Retinal pigment epithelial cell (primary cell): ENCODE measurements at regions not wholly inside any gene's neighbourhood (a gene's known extent, or its start where the extent isn't known, plus 50 kb on each side); places are given as distances from the start of the nearest gene placed in this dataset.
"Not testable (repeated sequence)": the region's sequence is repeated elsewhere in the genome, so short reads cannot be mapped to it uniquely, and the experiment has no call there.

Source experiments
- DNase-seq: peaks from one replicate; pipeline ENCODE4 v3.0.0-alpha.2; 2010; ENCODE audit warnings: low read depth
- H3K4me3 ChIP-seq: 2 replicates; pipeline ENCODE4 v1.5.1; 2011; ENCODE audit warnings: mild to moderate bottlenecking, low read length, control low read depth, moderate library complexity
- CTCF ChIP-seq: conservative IDR thresholded peaks from 2 replicates; pipeline ENCODE4 v1.5.1; 2011; ENCODE audit warnings: low read depth, low read length, control low read depth, inconsistent platforms

DNA sequence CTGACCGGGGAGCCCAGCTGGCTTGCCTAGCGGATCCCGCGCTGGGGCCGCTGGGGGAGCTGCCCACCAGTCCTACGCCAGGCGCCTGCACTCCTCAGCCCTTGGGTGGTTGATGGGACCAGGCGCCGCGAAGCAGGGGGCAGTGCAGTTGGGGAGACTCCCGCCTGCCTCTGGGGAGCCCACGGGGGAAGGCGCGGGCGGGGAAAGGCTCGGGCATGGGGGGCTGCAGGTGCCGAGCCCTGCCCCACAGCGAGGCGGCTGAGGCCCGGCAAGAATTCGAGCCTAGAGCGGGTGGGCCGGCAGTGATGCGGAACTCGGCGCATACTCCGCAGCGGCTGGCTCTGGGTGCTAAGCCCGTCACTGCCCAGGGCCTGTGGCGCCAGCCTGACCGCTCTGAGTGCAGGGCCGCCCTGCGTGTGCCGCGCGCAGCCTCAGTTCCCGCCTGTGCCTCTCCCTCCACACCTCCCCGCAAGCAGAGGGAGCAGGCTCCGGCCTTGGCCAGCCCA is 249.1 kb upstream of the TEKT4 start:
- peak overlapping the region; percentile 19 for H3K4me3 ChIP-seq
- no peak for TF ChIP-seq CTCF
- no peak for DNase-seq

DNA sequence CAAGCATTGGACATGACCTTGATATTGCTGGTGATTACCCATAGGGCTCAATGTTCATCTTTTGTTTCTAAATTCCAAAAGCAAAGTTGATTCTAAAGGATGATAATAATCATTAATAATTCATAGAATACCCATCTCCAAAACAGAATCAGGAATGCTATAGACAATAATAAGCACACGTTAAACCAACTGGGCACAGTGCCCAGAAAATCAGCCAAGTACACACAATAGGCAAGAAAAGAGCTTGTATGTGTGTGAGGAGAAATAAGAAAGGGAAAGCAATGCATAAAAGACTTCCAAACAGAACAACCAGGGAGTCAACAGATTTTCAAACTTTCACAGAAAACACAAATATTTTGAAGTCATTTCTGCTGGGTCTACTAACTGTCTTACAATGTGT is 242.3 kb upstream of the TEKT4 start:
- not testable (repeated sequence) for DNase-seq, H3K4me3 ChIP-seq

DNA sequence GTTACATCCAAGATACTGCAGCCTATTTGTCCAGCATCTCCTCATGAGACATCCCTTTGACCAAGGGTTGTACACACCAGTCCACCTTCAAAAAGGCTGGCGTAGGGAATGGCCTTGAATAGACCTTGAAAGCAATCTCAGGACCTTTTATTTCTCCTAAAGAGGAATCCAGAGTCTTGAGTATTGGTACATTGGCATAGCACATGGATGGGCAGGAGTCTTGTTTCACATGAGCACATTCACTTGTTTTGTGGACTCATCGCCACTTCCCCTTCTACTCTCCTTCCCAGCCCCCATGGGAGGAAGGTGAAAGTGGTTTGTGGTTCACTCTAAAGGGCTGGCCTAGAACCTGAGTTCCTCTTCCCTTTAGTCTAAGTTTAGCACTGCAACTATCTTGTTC is 229.8 kb upstream of the TEKT4 start:
- not testable (repeated sequence) for DNase-seq

DNA sequence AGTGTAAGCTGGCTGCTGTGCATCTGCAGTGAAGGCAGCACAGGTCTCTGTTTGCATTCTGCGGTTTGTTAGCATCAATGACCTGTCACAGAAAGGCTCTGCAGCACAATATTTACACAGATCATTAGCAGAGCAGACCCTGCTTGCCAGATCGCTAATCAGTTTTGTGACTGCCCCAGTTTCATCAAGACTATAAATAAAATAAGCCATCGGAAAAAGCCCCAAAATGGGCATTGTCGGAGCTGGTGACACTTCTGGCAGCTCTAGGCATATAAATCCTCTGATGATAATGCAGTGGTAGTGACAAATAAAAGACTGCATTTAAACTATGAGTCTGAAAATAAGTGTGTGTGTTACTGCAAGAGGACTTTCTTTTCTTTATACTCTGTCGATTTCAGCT is 219.1 kb upstream of the TEKT4 start:
- H3K4me3 ChIP-seq, DNase-seq: not testable (repeated sequence)

More for the DNA sequence above, 229.8 kb upstream of the TEKT4 start:
- H3K4me3 ChIP-seq: not testable (repeated sequence)

GRCh38 chr2:94669858-94670257 is 201.4 kb upstream of the TEKT4 start:
- not testable (repeated sequence) for DNase-seq, H3K4me3 ChIP-seq

DNA sequence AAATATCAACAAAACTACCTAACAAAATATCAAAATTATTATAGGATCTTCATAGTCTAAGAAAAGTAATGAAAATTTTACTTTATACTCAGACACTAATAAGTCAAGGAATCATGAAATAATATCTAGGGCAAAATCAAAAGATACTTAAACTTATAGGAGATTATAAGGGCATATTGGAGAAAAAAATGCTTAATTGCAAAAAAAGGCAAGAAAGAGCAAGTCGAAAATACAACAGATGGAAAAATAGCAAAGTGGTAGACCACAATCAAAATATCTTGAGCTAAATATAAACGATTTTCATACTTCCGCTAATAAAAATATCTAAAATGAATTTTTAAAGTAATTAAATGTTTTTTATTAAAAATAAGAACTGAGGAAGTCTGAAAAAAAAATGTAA is 177.0 kb upstream of the TEKT4 start:
- not testable (repeated sequence) for H3K4me3 ChIP-seq, DNase-seq

DNA sequence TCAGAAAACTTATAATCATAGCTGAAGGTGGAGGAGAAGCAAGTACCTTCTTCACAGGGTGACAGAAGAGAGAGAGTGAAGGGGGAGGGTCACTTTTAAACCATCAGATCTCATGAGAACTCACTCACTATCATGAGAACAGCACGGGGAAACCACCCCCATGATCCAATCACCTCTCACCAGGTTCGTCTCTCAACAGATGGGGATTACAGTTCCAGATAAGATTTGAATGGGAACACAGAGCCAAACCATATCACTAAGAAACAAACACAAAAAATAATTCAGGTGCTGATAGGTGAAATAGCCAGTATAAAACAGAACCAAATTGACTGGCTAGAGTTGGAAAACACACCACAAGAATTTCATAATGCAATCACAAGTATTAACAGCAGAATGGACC is 162.2 kb upstream of the TEKT4 start:
- not testable (repeated sequence) for DNase-seq, H3K4me3 ChIP-seq

GRCh38 chr2:94725543-94725942 is 145.7 kb upstream of the TEKT4 start:
- TF ChIP-seq CTCF: no peak
- no peak for DNase-seq
- H3K4me3 ChIP-seq: no peak overlapping the region

GRCh38 chr2:94735536-94735935 is 135.7 kb upstream of the TEKT4 start:
- H3K4me3 ChIP-seq, DNase-seq: not testable (repeated sequence)
- TF ChIP-seq CTCF: peak; percentile 19

- not testable (repeated sequence) for DNase-seq, H3K4me3 ChIP-seq
These were observed 134.1 kb upstream of the TEKT4 start for GRCh38 chr2:94737145-94737544.

DNA sequence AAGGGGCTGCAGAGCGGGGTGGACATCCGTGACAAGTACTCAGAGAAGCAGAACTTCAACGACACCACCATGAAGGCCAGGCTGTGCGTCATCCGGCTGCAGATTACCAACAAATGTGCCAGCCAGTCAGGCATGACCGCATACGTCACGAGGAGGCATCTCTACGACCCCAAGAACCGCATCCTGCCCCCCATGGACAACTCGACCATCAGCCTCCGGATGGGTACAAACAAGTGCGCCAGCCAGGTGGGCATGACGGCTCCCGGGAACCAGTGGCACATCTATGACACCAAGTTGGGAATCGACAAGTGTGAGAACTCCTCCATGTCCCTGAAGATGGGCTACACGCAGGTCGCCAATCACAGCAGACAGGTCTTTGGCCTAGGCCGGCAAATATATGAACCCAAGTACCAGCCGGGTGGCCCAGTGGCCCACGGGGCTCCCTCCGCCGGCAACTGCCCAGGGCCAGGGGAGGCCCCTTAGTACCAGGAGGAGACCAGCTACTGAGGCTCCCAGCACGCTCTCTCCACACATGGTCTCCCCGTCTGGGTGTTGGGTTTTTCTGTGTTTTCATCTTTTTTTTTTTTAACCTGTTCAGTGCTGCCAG is 133.4 kb upstream of the TEKT4 start:
- DNase-seq, H3K4me3 ChIP-seq: not testable (repeated sequence)

GRCh38 chr2:94753466-94753998 is 117.7 kb upstream of the TEKT4 start:
- TF ChIP-seq CTCF: no peak
- H3K4me3 ChIP-seq: no peak overlapping the region
- DNase-seq: no peak
